ENCODE measurements at regions not wholly inside any gene's neighbourhood (a gene's known extent, or its start where the extent isn't known, plus 50 kb on each side); places are given as distances from the start of the nearest gene placed in this dataset.

- intact Hi-C loops (cut with micrococcal nuclease): no loop called here
- Mint-ChIP-seq H3K9me3 (peaks cover 5% of the 10 kb centered on the region), H3K36me3 (ENCODE audit: low read depth) (no peaks in the 10 kb centered on the region), H3K27ac (no peak overlapping the region), H3K4me1 (no peaks in the 10 kb centered on the region), H3K27me3 (no peaks in the 10 kb centered on the region), H3K4me3 (no peak overlapping the region)
- no peak for ATAC-seq (ENCODE audit: low read depth)
- CTCF ChIA-PET: no interaction called here
- TF ChIP-seq CTCF (IDR thresholded peaks at IDR 0.05): no peak
- POLR2A ChIA-PET: no interaction called here
- DNase-seq: no peak
Measured at GRCh38 chr1:194717941-194718340, 1531.5 kb upstream of the B3GALT2 start.

DNA sequence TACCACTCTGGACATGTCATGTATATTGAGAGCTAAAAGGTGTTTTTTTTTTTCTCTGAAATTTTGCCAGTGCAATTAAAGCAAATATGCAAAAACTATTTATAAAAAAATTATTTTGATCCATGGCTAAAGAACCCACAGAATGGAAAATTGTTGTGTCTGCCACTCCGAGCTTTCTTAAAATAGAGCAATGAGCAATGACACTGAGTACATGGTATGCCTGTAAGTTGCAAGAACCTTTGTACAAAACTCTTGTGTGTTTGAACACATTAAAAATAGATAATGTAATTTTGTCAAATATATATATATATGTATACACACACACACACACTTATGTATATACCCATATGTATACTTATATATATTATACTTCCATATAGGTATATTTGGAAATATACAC is 1530.9 kb upstream of the B3GALT2 start:
- intact Hi-C loops (cut with micrococcal nuclease): no loop called here
- H3K4me3 Mint-ChIP-seq: no peak overlapping the region
- H3K27ac Mint-ChIP-seq: no peak overlapping the region
- H3K36me3 Mint-ChIP-seq (ENCODE audit: low read depth): no peaks in the 10 kb centered on the region
- H3K9me3 Mint-ChIP-seq: peaks cover 5% of the 10 kb centered on the region
- no peaks in the 10 kb centered on the region for H3K4me1 Mint-ChIP-seq
- DNase-seq: no peak
- no peak for TF ChIP-seq CTCF (IDR thresholded peaks at IDR 0.05)
- CTCF ChIA-PET: no interaction called here
- POLR2A ChIA-PET: no interaction called here
- no peak for ATAC-seq (ENCODE audit: low read depth)
- H3K27me3 Mint-ChIP-seq: no peaks in the 10 kb centered on the region

DNA sequence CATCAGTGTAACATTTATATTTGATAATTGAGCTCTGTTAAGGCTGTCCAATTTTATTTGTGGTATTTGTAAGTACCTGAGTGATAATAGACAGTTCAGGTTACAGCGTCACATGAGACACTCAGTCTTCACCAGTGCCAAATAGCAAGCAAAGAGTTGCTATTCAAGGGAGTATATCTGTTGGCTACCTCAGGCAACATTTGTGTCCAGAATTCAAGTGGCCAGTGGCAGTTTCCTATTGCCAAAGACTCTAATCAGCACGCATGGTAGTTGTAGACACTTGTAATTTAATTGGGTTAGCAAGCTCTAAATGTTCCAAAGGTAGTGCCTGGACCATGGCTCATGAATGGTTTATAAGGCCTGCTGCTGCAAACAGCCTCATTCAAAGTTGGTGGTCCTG is 1524.3 kb upstream of the B3GALT2 start:
- DNase-seq: no peak
- CTCF ChIA-PET: no interaction called here
- Mint-ChIP-seq H3K36me3 (ENCODE audit: low read depth) (no peaks in the 10 kb centered on the region), H3K27me3 (no peaks in the 10 kb centered on the region), H3K27ac (no peak overlapping the region), H3K9me3 (peaks cover 3% of the 10 kb centered on the region), H3K4me3 (no peak overlapping the region), H3K4me1 (no peaks in the 10 kb centered on the region)
- ATAC-seq (ENCODE audit: low read depth): no peak
- TF ChIP-seq CTCF (IDR thresholded peaks at IDR 0.05): no peak
- intact Hi-C loops (cut with micrococcal nuclease): no loop called here
- POLR2A ChIA-PET: no interaction called here

GRCh38 chr1:194709439-194709838 is 1523.0 kb upstream of the B3GALT2 start:
- intact Hi-C loops (cut with micrococcal nuclease): no loop called here
- ChIA-PET POLR2A (no interaction called here), CTCF (no interaction called here)
- H3K27ac Mint-ChIP-seq: no peak overlapping the region
- ATAC-seq (ENCODE audit: low read depth) (no peak), DNase-seq (no peak)
- H3K4me1 Mint-ChIP-seq: no peaks in the 10 kb centered on the region
- H3K27me3 Mint-ChIP-seq: no peaks in the 10 kb centered on the region
- no peaks in the 10 kb centered on the region for H3K9me3 Mint-ChIP-seq
- no peak overlapping the region for H3K4me3 Mint-ChIP-seq
- no peak for TF ChIP-seq CTCF (IDR thresholded peaks at IDR 0.05)
- H3K36me3 Mint-ChIP-seq (ENCODE audit: low read depth): no peaks in the 10 kb centered on the region

DNA sequence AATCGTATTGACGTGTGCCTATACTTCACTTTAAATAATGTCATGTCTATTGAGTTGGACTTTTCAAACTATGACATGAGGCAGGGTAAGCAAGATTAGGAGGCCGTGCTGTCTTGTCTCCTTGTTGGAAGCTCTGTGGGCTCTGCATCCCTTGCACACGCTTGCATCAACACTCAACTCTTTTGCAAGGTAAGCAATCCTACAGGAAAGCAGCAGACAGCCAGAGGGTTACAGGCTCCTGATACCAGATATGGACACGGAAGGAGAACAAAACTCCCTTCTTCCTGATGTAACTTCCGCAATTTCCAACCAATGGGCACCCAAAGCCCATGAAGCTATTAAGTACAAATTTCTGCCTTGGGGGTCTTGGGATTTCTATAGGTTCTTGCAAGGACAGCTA is 1520.7 kb upstream of the B3GALT2 start:
- ChIA-PET CTCF (no interaction called here), POLR2A (interaction anchor here (0.6 kb wide), 1 partner anchor 168 kb away, joined by 3 read pairs; no protein-coding TSS in a partner anchor)
- Mint-ChIP-seq H3K36me3 (ENCODE audit: low read depth) (no peaks in the 10 kb centered on the region), H3K9me3 (no peaks in the 10 kb centered on the region), H3K27me3 (no peaks in the 10 kb centered on the region), H3K27ac (no peak overlapping the region), H3K4me1 (no peaks in the 10 kb centered on the region), H3K4me3 (no peak overlapping the region)
- no peak for DNase-seq
- intact Hi-C loops (cut with micrococcal nuclease): no loop called here
- no peak for ATAC-seq (ENCODE audit: low read depth)
- TF ChIP-seq CTCF (IDR thresholded peaks at IDR 0.05): no peak
